ENCODE measurements at regions not wholly inside any gene's neighbourhood (a gene's known extent, or its start where the extent isn't known, plus 50 kb on each side); places are given as distances from the start of the nearest gene placed in this dataset.

GRCh38 chr2:43019536-43020183 is 206.7 kb downstream of the ZFP36L2 start (continued):
- TF ChIP-seq ETS1 (IDR thresholded peaks at IDR 0.05): no peak
- no peak for TF ChIP-seq ZNF114 (CRISPR knock-in tag; IDR thresholded peaks at IDR 0.05)
- no peak for TF ChIP-seq STAT1 (IDR thresholded peaks at IDR 0.05; ENCODE audit: unreplicated experiment)
- no peak for TF ChIP-seq NANOG (IDR thresholded peaks at IDR 0.05; ENCODE audit: borderline replicate concordance)
- no peak for TF ChIP-seq REST (IDR thresholded peaks at IDR 0.05; ENCODE audit: unreplicated experiment)
- no peak for TF ChIP-seq EZH2phosphoT487 (IDR thresholded peaks at IDR 0.05; ENCODE audit: unreplicated experiment)
- TF ChIP-seq JUNB (IDR thresholded peaks at IDR 0.05; ENCODE audit: unreplicated experiment): no peak
- TF ChIP-seq POLR2AphosphoS5 (IDR thresholded peaks at IDR 0.05; ENCODE audit: low read depth): no peak

- no peak overlapping the region for H3K27ac ChIP-seq (ENCODE audit: low read depth)
- Mint-ChIP-seq H3K4me3 (no peak overlapping the region), H3K4me1 (peaks cover 11% of the 10 kb centered on the region), H3K27me3 (ENCODE audit: insufficient read depth, low read depth, poor library complexity) (peaks cover 14% of the 10 kb centered on the region), H3K27ac (no peak overlapping the region), H3K9me3 (peaks cover 24% of the 10 kb centered on the region), H3K36me3 (ENCODE audit: low read depth) (peaks cover 10% of the 10 kb centered on the region; the same call in 2 of the 3 replicates)
- H2AFZ ChIP-seq: no peak overlapping the region
- no peak for DNase-seq (ENCODE audit: low spot score)
- H3F3A ChIP-seq (replicated peaks; ENCODE audit: low read depth): no peaks in the 10 kb centered on the region
- no peak overlapping the region for H3K4me2 ChIP-seq
- H4K20me1 ChIP-seq (replicated peaks; ENCODE audit: insufficient read depth): no peaks in the 10 kb centered on the region
- no peak for ATAC-seq
- no peaks in the 10 kb centered on the region for H3K27me3 ChIP-seq (ENCODE audit: insufficient read depth)
- no peaks in the 10 kb centered on the region for H3K9me2 ChIP-seq (ENCODE audit: insufficient read depth)
- H3K36me3 ChIP-seq (ENCODE audit: insufficient read depth): no peaks in the 10 kb centered on the region
- no peaks in the 10 kb centered on the region for H3K79me2 ChIP-seq (replicated peaks; ENCODE audit: insufficient read depth)
- H3K4me3 ChIP-seq: no peak overlapping the region
- H3K4me1 ChIP-seq (ENCODE audit: insufficient read depth): peaks cover 9% of the 10 kb centered on the region
- TF ChIP-seq ZNF331 (CRISPR knock-in tag; IDR thresholded peaks at IDR 0.05; ENCODE audit: low read depth) (no peak), ETS1 (IDR thresholded peaks at IDR 0.05) (no peak), CTCF (conservative IDR thresholded peaks at IDR 0.05; ENCODE audit: low read depth in 2 of 2) (no peak), STAT1 (IDR thresholded peaks at IDR 0.05; ENCODE audit: unreplicated experiment) (no peak), EZH2 (IDR thresholded peaks at IDR 0.05; ENCODE audit: low read depth, unreplicated experiment) (no peak), EZH2phosphoT487 (IDR thresholded peaks at IDR 0.05; ENCODE audit: unreplicated experiment) (no peak)
Observed at GRCh38 chr2:43019025-43019367, 207.4 kb downstream of the ZFP36L2 start.

Data from GM23338 (cell line).